HG03342 (cell line): ENCODE measurements at regions not wholly inside any gene's neighbourhood (a gene's known extent, or its start where the extent isn't known, plus 50 kb on each side); places are given as distances from the start of the nearest gene placed in this dataset.

Experiments
- ATAC-seq: cut with Tn5 transposase; IDR thresholded peaks from one replicate; pipeline ENCODE4 v1.9.1; 2021; ENCODE audit warnings: mild to moderate bottlenecking, moderate library complexity; ENCODE audit not compliant: unreplicated experiment

DNA sequence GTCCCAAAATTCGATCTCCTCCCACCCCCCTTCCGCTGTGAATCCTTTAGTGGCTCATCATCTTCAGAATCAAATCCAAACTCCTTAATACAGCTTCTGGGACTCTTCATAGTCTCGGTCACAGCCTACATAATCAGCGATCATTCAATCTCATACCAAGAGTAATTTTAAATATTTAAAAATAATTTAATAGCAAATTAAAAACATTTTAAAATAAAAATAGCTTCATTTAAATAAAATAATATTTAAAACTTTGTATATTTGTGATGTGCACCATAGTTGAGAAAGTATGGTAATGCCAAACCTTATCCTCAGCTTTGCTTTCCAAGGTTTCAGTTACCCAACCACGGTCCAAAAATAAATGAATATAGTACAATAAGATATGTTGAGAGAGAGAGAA lies 70.0 kb upstream of the NR3C1 start:
- ATAC-seq = no peak

DNA sequence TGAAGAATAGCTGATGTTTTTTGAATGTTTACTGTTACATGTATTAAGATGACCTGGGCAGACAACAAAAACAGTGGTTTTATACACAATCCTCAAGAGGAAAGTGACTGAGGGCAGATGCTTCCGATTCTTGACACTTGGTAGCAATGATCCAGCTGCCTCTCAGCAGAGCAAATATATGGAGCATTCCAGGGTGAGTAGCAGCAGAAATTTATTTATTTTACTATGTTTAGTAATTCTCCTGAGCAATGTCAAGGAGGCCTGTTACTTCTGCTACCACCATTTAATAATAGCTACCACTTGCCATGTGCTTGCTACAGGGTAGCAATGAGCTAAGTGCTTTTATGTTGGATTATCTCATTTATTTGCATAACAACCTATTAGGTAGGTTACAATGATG lies 69.1 kb upstream of the NR3C1 start:
- ATAC-seq = no peak

GRCh38 chr5:143471666-143472464 lies 68.4 kb upstream of the NR3C1 start:
- ATAC-seq = no peak

DNA sequence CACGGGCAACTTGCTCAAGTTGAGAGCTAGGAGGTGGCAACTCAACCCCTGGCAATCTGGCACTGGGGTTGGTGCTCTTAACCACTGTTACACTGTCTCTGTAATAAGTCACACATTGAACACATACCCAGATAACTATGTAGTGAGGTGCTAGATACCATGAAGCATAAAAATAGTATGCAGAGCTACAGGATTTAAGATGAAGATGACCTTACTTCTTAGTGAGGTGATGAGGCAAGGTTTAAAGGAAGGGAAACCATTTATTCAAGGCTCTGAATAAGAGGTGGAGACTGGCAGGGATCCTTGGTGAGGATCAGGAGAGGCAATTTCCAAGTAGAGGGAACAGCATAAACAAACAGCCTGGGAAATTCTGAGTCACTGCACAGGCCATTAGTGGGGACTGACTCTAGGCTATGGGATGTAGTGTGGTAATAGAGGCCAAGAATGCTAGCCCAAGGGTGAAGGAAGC lies 67.6 kb upstream of the NR3C1 start:
- ATAC-seq = no peak

- no peak for ATAC-seq
Observed at GRCh38 chr5:143470120-143470519, 66.6 kb upstream of the NR3C1 start.

DNA sequence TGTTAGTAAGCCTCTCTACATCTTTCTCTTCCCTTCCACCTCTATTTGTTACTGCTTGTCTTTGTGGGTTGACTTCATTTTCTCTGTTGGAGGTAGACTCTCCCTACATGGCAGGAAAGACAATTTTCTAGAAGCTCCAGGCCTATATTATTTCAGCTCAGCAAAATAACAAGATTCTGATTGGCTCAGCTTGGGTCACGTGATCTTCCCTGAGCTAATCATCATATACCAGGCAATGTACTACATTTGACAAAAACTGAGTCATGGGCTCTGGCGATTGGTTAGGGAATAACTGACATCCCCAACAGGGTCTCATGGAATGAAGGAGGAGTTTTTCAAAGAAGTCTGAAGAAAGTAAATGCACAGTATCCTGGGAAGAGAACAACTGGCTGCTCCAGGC lies 65.6 kb upstream of the NR3C1 start:
- ATAC-seq = no peak

- no peak for ATAC-seq
Observed at GRCh38 chr5:143466632-143467031, 63.1 kb upstream of the NR3C1 start.

- ATAC-seq = no peak
Observed at GRCh38 chr5:143464723-143465490, 61.4 kb upstream of the NR3C1 start.

- no peak for ATAC-seq
Observed at GRCh38 chr5:143462431-143462830, 58.9 kb upstream of the NR3C1 start.

GRCh38 chr5:143459433-143459832 lies 55.9 kb upstream of the NR3C1 start:
- ATAC-seq = no peak

- ATAC-seq = no peak
Observed at GRCh38 chr5:143456952-143457547, 53.6 kb upstream of the NR3C1 start.

DNA sequence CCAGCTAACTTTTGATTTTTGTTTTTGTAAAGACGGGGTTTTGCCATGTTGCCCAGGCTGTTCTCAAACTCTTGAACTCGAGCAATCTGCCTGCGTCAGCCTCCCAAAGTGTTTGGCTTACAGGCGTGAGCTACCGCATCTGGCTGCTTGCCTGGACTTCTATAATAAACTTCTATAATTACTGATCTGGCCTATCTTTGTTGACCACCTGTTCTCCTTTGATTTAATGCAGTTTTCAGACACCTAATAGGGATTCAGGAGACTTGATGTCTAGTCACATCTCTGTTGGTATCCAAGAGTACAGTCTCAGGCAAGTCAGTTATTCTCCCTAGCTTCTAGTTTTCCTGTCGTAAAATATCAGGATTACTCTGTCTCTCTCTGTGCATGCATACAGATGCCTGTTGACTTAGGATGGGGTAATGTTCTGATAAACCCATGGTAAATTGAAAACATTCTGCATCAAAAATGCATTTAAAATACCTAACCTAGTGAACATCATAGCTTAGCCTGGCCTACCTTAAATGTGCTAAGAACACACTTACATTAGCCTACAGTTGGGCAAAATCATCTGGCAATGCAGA lies 51.5 kb upstream of the NR3C1 start:
- ATAC-seq = no peak

GRCh38 chr5:143453720-143454119 lies 50.2 kb upstream of the NR3C1 start:
- no peak for ATAC-seq
